ENCODE measurements at regions not wholly inside any gene's neighbourhood (a gene's known extent, or its start where the extent isn't known, plus 50 kb on each side); places are given as distances from the start of the nearest gene placed in this dataset.

- intact Hi-C loops (cut with micrococcal nuclease), result no loop called here
- Mint-ChIP-seq H3K9me3 (ENCODE audit: insufficient read depth) (no peaks in the 10 kb centered on the region), H3K4me1 (no peaks in the 10 kb centered on the region), H3K27ac (no peak overlapping the region), H3K27me3 (peaks cover 14% of the 10 kb centered on the region), H3K4me3 (no peak overlapping the region)
- CTCF ChIA-PET, result no interaction called here
- no peaks in the 10 kb centered on the region for H3K36me3 ChIP-seq (replicated peaks in 1 of 2; ENCODE audit: control extremely low read depth in 1 of 2, control insufficient read depth in 1 of 2, extremely low read depth in 1 of 2, insufficient read depth in 2 of 2, low read length in 1 of 2)
- no peak overlapping the region for H3K4me2 ChIP-seq (replicated peaks; ENCODE audit: low read depth, low read length, poor library complexity, severe bottlenecking)
- H4K20me1 ChIP-seq (ENCODE audit: control insufficient read depth, insufficient read depth, low read length, poor library complexity, severe bottlenecking), result no peaks in the 10 kb centered on the region
- H3K27ac ChIP-seq (ENCODE audit: low read length in 2 of 2), result no peak overlapping the region
- no peak overlapping the region for H3K9ac ChIP-seq (ENCODE audit: low read length)
- H3K9me3 ChIP-seq (ENCODE audit: control extremely low read depth in 1 of 3, control insufficient read depth in 2 of 3, insufficient read depth in 1 of 3, low read length in 2 of 3), result no peaks in the 10 kb centered on the region
- H3K79me2 ChIP-seq (ENCODE audit: control insufficient read depth, insufficient read depth, low read length), result no peaks in the 10 kb centered on the region
- H3K4me1 ChIP-seq (ENCODE audit: control insufficient read depth in 2 of 2, insufficient read depth in 2 of 2, low read length in 2 of 2), result no peaks in the 10 kb centered on the region
- DNase-seq (no peak), ATAC-seq (ENCODE audit: low read depth) (no peak)
- TF ChIP-seq, protein P1, sequence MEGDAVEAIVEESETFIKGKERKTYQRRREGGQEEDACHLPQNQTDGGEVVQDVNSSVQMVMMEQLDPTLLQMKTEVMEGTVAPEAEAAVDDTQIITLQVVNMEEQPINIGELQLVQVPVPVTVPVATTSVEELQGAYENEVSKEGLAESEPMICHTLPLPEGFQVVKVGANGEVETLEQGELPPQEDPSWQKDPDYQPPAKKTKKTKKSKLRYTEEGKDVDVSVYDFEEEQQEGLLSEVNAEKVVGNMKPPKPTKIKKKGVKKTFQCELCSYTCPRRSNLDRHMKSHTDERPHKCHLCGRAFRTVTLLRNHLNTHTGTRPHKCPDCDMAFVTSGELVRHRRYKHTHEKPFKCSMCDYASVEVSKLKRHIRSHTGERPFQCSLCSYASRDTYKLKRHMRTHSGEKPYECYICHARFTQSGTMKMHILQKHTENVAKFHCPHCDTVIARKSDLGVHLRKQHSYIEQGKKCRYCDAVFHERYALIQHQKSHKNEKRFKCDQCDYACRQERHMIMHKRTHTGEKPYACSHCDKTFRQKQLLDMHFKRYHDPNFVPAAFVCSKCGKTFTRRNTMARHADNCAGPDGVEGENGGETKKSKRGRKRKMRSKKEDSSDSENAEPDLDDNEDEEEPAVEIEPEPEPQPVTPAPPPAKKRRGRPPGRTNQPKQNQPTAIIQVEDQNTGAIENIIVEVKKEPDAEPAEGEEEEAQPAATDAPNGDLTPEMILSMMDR (IDR thresholded peaks at IDR 0.05), result no peak
- TF ChIP-seq EZH2 (IDR thresholded peaks at IDR 0.05; ENCODE audit: borderline replicate concordance, insufficient read depth, low read depth, low read length, poor library complexity, severe bottlenecking), result no peak
- 100% methylated on average over 3 of the region's 5 CpGs for WGBS (ENCODE audit: insufficient coverage)
- H2AFZ ChIP-seq (ENCODE audit: insufficient read depth, low read depth, low read length, poor library complexity, severe bottlenecking), result no peak overlapping the region
- POLR2A ChIA-PET, result no interaction called here
- no peak overlapping the region for H3K4me3 ChIP-seq (ENCODE audit: control extremely low read depth in 1 of 5, extremely low read depth in 1 of 5, insufficient read depth in 1 of 5, low read depth in 2 of 5, low read length in 4 of 5)
- H3K27me3 ChIP-seq (replicated peaks in 1 of 4; ENCODE audit: control extremely low read depth in 1 of 4, control insufficient read depth in 3 of 4, insufficient read depth in 4 of 4, low read length in 3 of 4), result no peaks in the 10 kb centered on the region
Observed at GRCh38 chr17:62188713-62189112, 123.6 kb upstream of the MED13 start.

- WGBS (ENCODE audit: insufficient coverage), result 80% methylated on average over 1 of the region's 3 CpGs
- TF ChIP-seq EZH2 (IDR thresholded peaks at IDR 0.05; ENCODE audit: borderline replicate concordance, insufficient read depth, low read depth, low read length, poor library complexity, severe bottlenecking), result no peak
- TF ChIP-seq, protein P1 (IDR thresholded peaks at IDR 0.05), result no peak
- Histone ChIP-seq H3K27ac (ENCODE audit: low read length in 2 of 2) (no peak overlapping the region), H3K36me3 (replicated peaks in 1 of 2; ENCODE audit: control extremely low read depth in 1 of 2, control insufficient read depth in 1 of 2, extremely low read depth in 1 of 2, insufficient read depth in 2 of 2, low read length in 1 of 2) (no peaks in the 10 kb centered on the region), H3K4me3 (ENCODE audit: control extremely low read depth in 1 of 5, extremely low read depth in 1 of 5, insufficient read depth in 1 of 5, low read depth in 2 of 5, low read length in 4 of 5) (no peak overlapping the region), H3K9ac (ENCODE audit: low read length) (no peak overlapping the region), H2AFZ (ENCODE audit: insufficient read depth, low read depth, low read length, poor library complexity, severe bottlenecking) (no peak overlapping the region), H3K4me1 (ENCODE audit: control insufficient read depth in 2 of 2, insufficient read depth in 2 of 2, low read length in 2 of 2) (no peaks in the 10 kb centered on the region), H3K27me3 (replicated peaks in 1 of 4; ENCODE audit: control extremely low read depth in 1 of 4, control insufficient read depth in 3 of 4, insufficient read depth in 4 of 4, low read length in 3 of 4) (no peaks in the 10 kb centered on the region), H3K4me2 (replicated peaks; ENCODE audit: low read depth, low read length, poor library complexity, severe bottlenecking) (no peak overlapping the region), H4K20me1 (ENCODE audit: control insufficient read depth, insufficient read depth, low read length, poor library complexity, severe bottlenecking) (no peaks in the 10 kb centered on the region), H3K9me3 (ENCODE audit: control extremely low read depth in 1 of 3, control insufficient read depth in 2 of 3, insufficient read depth in 1 of 3, low read length in 2 of 3) (no peaks in the 10 kb centered on the region), H3K79me2 (ENCODE audit: control insufficient read depth, insufficient read depth, low read length) (no peaks in the 10 kb centered on the region)
- DNase-seq (no peak), ATAC-seq (ENCODE audit: low read depth) (no peak)
- Mint-ChIP-seq H3K27me3 (peaks cover 11% of the 10 kb centered on the region), H3K9me3 (ENCODE audit: insufficient read depth) (no peaks in the 10 kb centered on the region), H3K4me1 (no peaks in the 10 kb centered on the region), H3K4me3 (no peak overlapping the region), H3K27ac (no peak overlapping the region)
- intact Hi-C loops (cut with micrococcal nuclease), result no loop called here
- CTCF ChIA-PET, result no interaction called here
- POLR2A ChIA-PET, result no interaction called here
Observed at GRCh38 chr17:62187681-62188080, 122.6 kb upstream of the MED13 start.

All from B cell (primary cell).